Activated naive CD8-positive, alpha-beta T cell (primary cell): ENCODE measurements at regions not wholly inside any gene's neighbourhood (a gene's known extent, or its start where the extent isn't known, plus 50 kb on each side); places are given as distances from the start of the nearest gene placed in this dataset.
"Not testable (repeated sequence)": the region's sequence is repeated elsewhere in the genome, so short reads cannot be mapped to it uniquely, and the experiment has no call there.

Source experiments
- H3K27ac Mint-ChIP-seq: one replicate; pipeline ENCODE4 v1.8.0; 2021; ENCODE audit warnings: mixed read lengths
- H3K27me3 Mint-ChIP-seq: one replicate; pipeline ENCODE4 v1.8.0; 2021; ENCODE audit warnings: mixed read lengths
- H3K36me3 Mint-ChIP-seq: one replicate; pipeline ENCODE4 v1.8.0; 2021; ENCODE audit warnings: mixed read lengths
- H3K4me1 Mint-ChIP-seq: one replicate; pipeline ENCODE4 v1.8.0; 2021; ENCODE audit warnings: low read depth, mixed read lengths
- H3K4me3 Mint-ChIP-seq: one replicate; pipeline ENCODE4 v1.8.0; 2021; ENCODE audit warnings: mild to moderate bottlenecking, mixed read lengths
- H3K9me3 Mint-ChIP-seq: one replicate; pipeline ENCODE4 v1.8.0; 2021; ENCODE audit warnings: low read depth, mixed read lengths

GRCh38 chr18:78425019-78425412 lies 554.6 kb upstream of the SALL3 start:
- no peaks in the 10 kb centered on the region for H3K36me3 Mint-ChIP-seq
- H3K4me3 Mint-ChIP-seq = no peak overlapping the region
- H3K4me1 Mint-ChIP-seq = no peaks in the 10 kb centered on the region
- no peaks in the 10 kb centered on the region for H3K9me3 Mint-ChIP-seq
- H3K27me3 Mint-ChIP-seq = peaks cover 2% of the 10 kb centered on the region
- H3K27ac Mint-ChIP-seq = no peak overlapping the region

GRCh38 chr18:78427081-78427480 lies 552.5 kb upstream of the SALL3 start:
- H3K4me3 Mint-ChIP-seq = no peak overlapping the region
- peaks cover under 1% of the 10 kb centered on the region for H3K27me3 Mint-ChIP-seq
- no peaks in the 10 kb centered on the region for H3K9me3 Mint-ChIP-seq
- H3K27ac Mint-ChIP-seq = no peak overlapping the region
- H3K4me1 Mint-ChIP-seq = no peaks in the 10 kb centered on the region
- H3K36me3 Mint-ChIP-seq = no peaks in the 10 kb centered on the region

- no peak overlapping the region for H3K27ac Mint-ChIP-seq
- H3K36me3 Mint-ChIP-seq = no peaks in the 10 kb centered on the region
- peaks cover 1% of the 10 kb centered on the region for H3K27me3 Mint-ChIP-seq
- no peaks in the 10 kb centered on the region for H3K9me3 Mint-ChIP-seq
- no peaks in the 10 kb centered on the region for H3K4me1 Mint-ChIP-seq
- H3K4me3 Mint-ChIP-seq = no peak overlapping the region
Measured at GRCh38 chr18:78429127-78430108, 550.2 kb upstream of the SALL3 start.

GRCh38 chr18:78430131-78430758 lies 549.4 kb upstream of the SALL3 start:
- Mint-ChIP-seq H3K36me3 (no peaks in the 10 kb centered on the region), H3K27me3 (peaks cover 1% of the 10 kb centered on the region), H3K9me3 (no peaks in the 10 kb centered on the region), H3K4me3 (no peak overlapping the region), H3K4me1 (no peaks in the 10 kb centered on the region), H3K27ac (no peak overlapping the region)

- Mint-ChIP-seq H3K4me1 (no peaks in the 10 kb centered on the region), H3K27me3 (peaks cover 1% of the 10 kb centered on the region), H3K4me3 (no peak overlapping the region), H3K36me3 (no peaks in the 10 kb centered on the region), H3K9me3 (no peaks in the 10 kb centered on the region), H3K27ac (no peak overlapping the region)
Measured at GRCh38 chr18:78431606-78432005, 548.0 kb upstream of the SALL3 start.

GRCh38 chr18:78433562-78433961 lies 546.1 kb upstream of the SALL3 start:
- Mint-ChIP-seq H3K4me1 (no peaks in the 10 kb centered on the region), H3K4me3 (no peak overlapping the region), H3K9me3 (no peaks in the 10 kb centered on the region), H3K27ac (no peak overlapping the region), H3K36me3 (no peaks in the 10 kb centered on the region), H3K27me3 (peaks cover 1% of the 10 kb centered on the region)

GRCh38 chr18:78436110-78436509 lies 543.5 kb upstream of the SALL3 start:
- H3K27ac Mint-ChIP-seq = no peak overlapping the region
- no peaks in the 10 kb centered on the region for H3K4me1 Mint-ChIP-seq
- H3K9me3 Mint-ChIP-seq = no peaks in the 10 kb centered on the region
- H3K27me3 Mint-ChIP-seq = peaks cover 6% of the 10 kb centered on the region
- H3K36me3 Mint-ChIP-seq = no peaks in the 10 kb centered on the region
- H3K4me3 Mint-ChIP-seq = no peak overlapping the region

- H3K27ac Mint-ChIP-seq, H3K9me3 Mint-ChIP-seq, H3K27me3 Mint-ChIP-seq, H3K4me1 Mint-ChIP-seq, H3K36me3 Mint-ChIP-seq, H3K4me3 Mint-ChIP-seq: not testable (repeated sequence)
Measured at GRCh38 chr18:78438235-78438634, 541.4 kb upstream of the SALL3 start.

- Mint-ChIP-seq H3K9me3 (no peaks in the 10 kb centered on the region), H3K4me1 (no peaks in the 10 kb centered on the region), H3K27ac (no peak overlapping the region), H3K27me3 (no peaks in the 10 kb centered on the region), H3K36me3 (no peaks in the 10 kb centered on the region), H3K4me3 (no peak overlapping the region)
Measured at GRCh38 chr18:78445880-78446279, 533.7 kb upstream of the SALL3 start.

GRCh38 chr18:78447211-78447610 lies 532.4 kb upstream of the SALL3 start:
- Mint-ChIP-seq H3K27me3 (no peaks in the 10 kb centered on the region), H3K4me1 (no peaks in the 10 kb centered on the region), H3K4me3 (no peak overlapping the region), H3K9me3 (no peaks in the 10 kb centered on the region), H3K36me3 (no peaks in the 10 kb centered on the region), H3K27ac (no peak overlapping the region)

GRCh38 chr18:78448106-78448505 lies 531.5 kb upstream of the SALL3 start:
- H3K4me3 Mint-ChIP-seq = no peak overlapping the region

GRCh38 chr18:78448591-78448990 lies 531.0 kb upstream of the SALL3 start:
- no peaks in the 10 kb centered on the region for H3K27me3 Mint-ChIP-seq
- no peaks in the 10 kb centered on the region for H3K4me1 Mint-ChIP-seq
- H3K36me3 Mint-ChIP-seq = no peaks in the 10 kb centered on the region
- H3K27ac Mint-ChIP-seq = no peak overlapping the region
- H3K4me3 Mint-ChIP-seq = no peak overlapping the region
- no peaks in the 10 kb centered on the region for H3K9me3 Mint-ChIP-seq

More at GRCh38 chr18:78448106-78448505, 531.5 kb upstream of the SALL3 start:
- no peaks in the 10 kb centered on the region for H3K27me3 Mint-ChIP-seq
- H3K4me1 Mint-ChIP-seq = no peaks in the 10 kb centered on the region
- no peaks in the 10 kb centered on the region for H3K36me3 Mint-ChIP-seq
- no peaks in the 10 kb centered on the region for H3K9me3 Mint-ChIP-seq
- H3K27ac Mint-ChIP-seq = no peak overlapping the region

- no peaks in the 10 kb centered on the region for H3K36me3 Mint-ChIP-seq
- H3K27me3 Mint-ChIP-seq = no peaks in the 10 kb centered on the region
- no peaks in the 10 kb centered on the region for H3K4me1 Mint-ChIP-seq
- H3K27ac Mint-ChIP-seq = no peak overlapping the region
- H3K4me3 Mint-ChIP-seq = no peak overlapping the region
- no peaks in the 10 kb centered on the region for H3K9me3 Mint-ChIP-seq
Measured at GRCh38 chr18:78454221-78454620, 525.4 kb upstream of the SALL3 start.

GRCh38 chr18:78455386-78455785 lies 524.2 kb upstream of the SALL3 start:
- Mint-ChIP-seq H3K27me3 (no peaks in the 10 kb centered on the region), H3K9me3 (no peaks in the 10 kb centered on the region), H3K27ac (no peak overlapping the region), H3K4me1 (no peaks in the 10 kb centered on the region), H3K36me3 (no peaks in the 10 kb centered on the region), H3K4me3 (no peak overlapping the region)

GRCh38 chr18:78457011-78457410 lies 522.6 kb upstream of the SALL3 start:
- Mint-ChIP-seq H3K9me3 (no peaks in the 10 kb centered on the region), H3K4me1 (no peaks in the 10 kb centered on the region), H3K36me3 (no peaks in the 10 kb centered on the region), H3K27me3 (no peaks in the 10 kb centered on the region), H3K27ac (no peak overlapping the region), H3K4me3 (no peak overlapping the region)
